ENCODE measurements at regions not wholly inside any gene's neighbourhood (a gene's known extent, or its start where the extent isn't known, plus 50 kb on each side); places are given as distances from the start of the nearest gene placed in this dataset.

DNA sequence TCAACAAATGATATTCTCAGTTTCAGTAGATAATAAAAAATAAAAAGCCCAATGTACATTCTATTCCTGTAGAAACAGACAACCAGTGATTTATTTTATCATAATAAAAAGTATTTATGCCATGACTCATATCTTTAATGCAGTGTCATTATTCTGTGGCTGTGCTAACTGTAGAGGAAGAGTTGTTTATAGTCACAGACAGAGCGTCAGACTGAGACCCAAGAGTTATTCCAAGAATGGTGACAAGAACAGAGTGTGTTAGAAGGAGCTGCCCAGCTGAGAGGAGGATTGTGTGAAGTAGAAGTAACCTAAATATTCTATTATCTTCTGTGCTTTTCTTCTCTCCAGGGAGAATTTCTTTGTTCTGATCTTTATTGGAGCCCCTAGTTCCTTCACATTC, 210.7 kb downstream of the PPP1R2C start:
- TF ChIP-seq, protein P1, sequence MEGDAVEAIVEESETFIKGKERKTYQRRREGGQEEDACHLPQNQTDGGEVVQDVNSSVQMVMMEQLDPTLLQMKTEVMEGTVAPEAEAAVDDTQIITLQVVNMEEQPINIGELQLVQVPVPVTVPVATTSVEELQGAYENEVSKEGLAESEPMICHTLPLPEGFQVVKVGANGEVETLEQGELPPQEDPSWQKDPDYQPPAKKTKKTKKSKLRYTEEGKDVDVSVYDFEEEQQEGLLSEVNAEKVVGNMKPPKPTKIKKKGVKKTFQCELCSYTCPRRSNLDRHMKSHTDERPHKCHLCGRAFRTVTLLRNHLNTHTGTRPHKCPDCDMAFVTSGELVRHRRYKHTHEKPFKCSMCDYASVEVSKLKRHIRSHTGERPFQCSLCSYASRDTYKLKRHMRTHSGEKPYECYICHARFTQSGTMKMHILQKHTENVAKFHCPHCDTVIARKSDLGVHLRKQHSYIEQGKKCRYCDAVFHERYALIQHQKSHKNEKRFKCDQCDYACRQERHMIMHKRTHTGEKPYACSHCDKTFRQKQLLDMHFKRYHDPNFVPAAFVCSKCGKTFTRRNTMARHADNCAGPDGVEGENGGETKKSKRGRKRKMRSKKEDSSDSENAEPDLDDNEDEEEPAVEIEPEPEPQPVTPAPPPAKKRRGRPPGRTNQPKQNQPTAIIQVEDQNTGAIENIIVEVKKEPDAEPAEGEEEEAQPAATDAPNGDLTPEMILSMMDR (IDR thresholded peaks at IDR 0.05) = no peak
- TF ChIP-seq POLR2A (IDR thresholded peaks at IDR 0.05) = no peak
